ENCODE measurements at regions not wholly inside any gene's neighbourhood (a gene's known extent, or its start where the extent isn't known, plus 50 kb on each side); places are given as distances from the start of the nearest gene placed in this dataset.

GRCh38 chr13:71018544-71018943 lies 848.5 kb downstream of the DACH1 start:
- H3K27ac ChIP-seq: no peak overlapping the region
- TF ChIP-seq CTCF (IDR thresholded peaks at IDR 0.05): no peak
- no peak for DNase-seq (ENCODE audit: low spot score)
- H3K4me3 ChIP-seq: no peak overlapping the region

DNA sequence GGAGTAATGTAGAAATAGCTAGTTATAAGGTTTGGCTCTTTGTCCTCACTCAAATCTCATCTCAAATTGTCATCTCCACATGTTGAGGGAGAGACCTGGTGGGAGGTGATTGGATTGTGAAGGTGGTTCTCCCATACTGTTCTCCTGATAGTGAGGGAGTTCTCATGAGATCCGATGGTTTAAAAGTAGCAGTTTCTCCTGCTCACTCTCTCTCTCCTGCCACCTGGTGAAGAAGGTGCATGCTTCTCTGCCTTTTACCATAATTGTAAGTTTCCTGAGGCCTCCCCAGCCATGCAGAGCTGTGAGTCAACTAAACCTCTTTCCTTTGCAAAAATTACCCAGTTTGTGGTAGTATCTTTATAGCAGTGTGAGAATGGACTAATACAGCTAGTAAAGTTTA lies 849.4 kb downstream of the DACH1 start:
- no peak for TF ChIP-seq CTCF (IDR thresholded peaks at IDR 0.05)
- DNase-seq (ENCODE audit: low spot score): no peak
- H3K4me3 ChIP-seq: no peak overlapping the region
- H3K27ac ChIP-seq: no peak overlapping the region

- no peak overlapping the region for H3K27ac ChIP-seq
- H3K4me3 ChIP-seq: no peak overlapping the region
- TF ChIP-seq CTCF (IDR thresholded peaks at IDR 0.05): no peak
- DNase-seq (ENCODE audit: low spot score): no peak
These were observed 851.5 kb downstream of the DACH1 start for GRCh38 chr13:71015516-71015915.

GRCh38 chr13:71015021-71015420 lies 852.0 kb downstream of the DACH1 start:
- no peak overlapping the region for H3K4me3 ChIP-seq
- no peak for TF ChIP-seq CTCF (IDR thresholded peaks at IDR 0.05)
- no peak overlapping the region for H3K27ac ChIP-seq
- DNase-seq (ENCODE audit: low spot score): no peak

GRCh38 chr13:71005919-71006318 lies 861.1 kb downstream of the DACH1 start:
- Histone ChIP-seq H3K27ac (no peak overlapping the region), H3K4me3 (no peak overlapping the region)
- TF ChIP-seq CTCF (IDR thresholded peaks at IDR 0.05): no peak
- DNase-seq (ENCODE audit: low spot score): no peak

GRCh38 chr13:70995338-70995737 lies 871.7 kb downstream of the DACH1 start:
- TF ChIP-seq CTCF (IDR thresholded peaks at IDR 0.05): no peak
- Histone ChIP-seq H3K27ac (no peak overlapping the region), H3K4me3 (no peak overlapping the region)
- DNase-seq (ENCODE audit: low spot score): no peak

DNA sequence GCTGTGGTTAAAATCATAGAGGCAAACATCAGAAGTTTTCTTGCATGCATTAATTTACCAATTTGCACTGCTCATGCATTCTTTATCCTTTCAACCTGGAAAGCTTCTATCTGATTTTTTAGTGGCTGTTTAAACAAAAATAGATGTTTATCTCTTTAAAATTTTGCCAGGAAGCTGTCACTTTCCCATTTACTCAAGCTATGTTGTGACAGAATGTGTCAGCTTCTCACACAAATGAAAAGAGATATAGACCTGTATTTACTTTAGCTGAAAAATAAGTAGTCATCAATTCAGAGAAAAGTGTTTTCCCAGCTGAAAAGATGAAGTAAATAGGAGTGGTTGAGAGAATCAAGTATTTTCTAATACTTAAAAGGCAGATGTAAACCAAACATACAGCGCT lies 872.8 kb downstream of the DACH1 start:
- Histone ChIP-seq H3K4me3 (no peak overlapping the region), H3K27ac (no peak overlapping the region)
- no peak for DNase-seq (ENCODE audit: low spot score)
- TF ChIP-seq CTCF (IDR thresholded peaks at IDR 0.05): no peak

Measured in coronary artery (tissue), 2 donors.